HUES48 (cell line): ENCODE measurements at regions not wholly inside any gene's neighbourhood (a gene's known extent, or its start where the extent isn't known, plus 50 kb on each side); places are given as distances from the start of the nearest gene placed in this dataset.

ENCODE experiments used
- H3K27ac ChIP-seq: one replicate; pipeline ENCODE4 v1.7.0; 2013; ENCODE audit warnings: low read depth, low read length, inconsistent platforms
- H3K27me3 ChIP-seq: 2 replicates; pipeline ENCODE4 v1.6.1; 2013; ENCODE audit warnings: mild to moderate bottlenecking, low read length; ENCODE audit not compliant: control insufficient read depth, insufficient read depth
- H3K36me3 ChIP-seq: 2 replicates; pipeline ENCODE4 v1.6.1; 2013; ENCODE audit warnings: low read length; ENCODE audit not compliant: control insufficient read depth, insufficient read depth
- H3K4me1 ChIP-seq: 2 replicates; pipeline ENCODE4 v1.6.1; 2013; ENCODE audit warnings: mild to moderate bottlenecking, low read length; ENCODE audit not compliant: control insufficient read depth, insufficient read depth
- H3K4me3 ChIP-seq: 2 replicates; pipeline ENCODE4 v1.5.1; 2013; ENCODE audit warnings: mild to moderate bottlenecking, low read depth, low read length
- H3K9ac ChIP-seq: 2 replicates; pipeline ENCODE4 v1.6.1; 2013; ENCODE audit warnings: mild to moderate bottlenecking, low read depth, low read length, moderate library complexity
- H3K9me3 ChIP-seq: 2 replicates; pipeline ENCODE4 v1.6.1; 2013; ENCODE audit warnings: low read length; ENCODE audit not compliant: control insufficient read depth, insufficient read depth

- H3K27ac ChIP-seq, result no peak overlapping the region
- no peaks in the 10 kb centered on the region for H3K4me1 ChIP-seq
- H3K36me3 ChIP-seq, result no peaks in the 10 kb centered on the region
- H3K9me3 ChIP-seq, result no peaks in the 10 kb centered on the region
- H3K9ac ChIP-seq, result no peak overlapping the region
- H3K27me3 ChIP-seq, result no peaks in the 10 kb centered on the region
- no peak overlapping the region for H3K4me3 ChIP-seq
Observed at GRCh38 chr7:26543951-26544350, 252.3 kb downstream of the SNX10 start.

GRCh38 chr7:26546508-26547053, 254.9 kb downstream of the SNX10 start:
- no peak overlapping the region for H3K4me3 ChIP-seq
- no peak overlapping the region for H3K9ac ChIP-seq
- no peak overlapping the region for H3K27ac ChIP-seq
- no peaks in the 10 kb centered on the region for H3K27me3 ChIP-seq
- no peaks in the 10 kb centered on the region for H3K4me1 ChIP-seq
- no peaks in the 10 kb centered on the region for H3K9me3 ChIP-seq
- no peaks in the 10 kb centered on the region for H3K36me3 ChIP-seq

GRCh38 chr7:26547156-26547555, 255.5 kb downstream of the SNX10 start:
- Histone ChIP-seq H3K27ac (no peak overlapping the region), H3K4me3 (no peak overlapping the region), H3K27me3 (no peaks in the 10 kb centered on the region), H3K4me1 (no peaks in the 10 kb centered on the region), H3K9me3 (no peaks in the 10 kb centered on the region), H3K9ac (no peak overlapping the region), H3K36me3 (no peaks in the 10 kb centered on the region)

- H3K4me3 ChIP-seq, result no peak overlapping the region
- no peaks in the 10 kb centered on the region for H3K36me3 ChIP-seq
- peaks cover 5% of the 10 kb centered on the region; the same call in 1 of the 2 replicates for H3K4me1 ChIP-seq
- H3K27ac ChIP-seq, result no peak overlapping the region
- H3K27me3 ChIP-seq, result no peaks in the 10 kb centered on the region
- no peaks in the 10 kb centered on the region for H3K9me3 ChIP-seq
- no peak overlapping the region for H3K9ac ChIP-seq
Observed at GRCh38 chr7:26549281-26549944, 257.8 kb downstream of the SNX10 start.

GRCh38 chr7:26550492-26550891, 258.8 kb downstream of the SNX10 start:
- no peak overlapping the region for H3K9ac ChIP-seq
- no peaks in the 10 kb centered on the region for H3K27me3 ChIP-seq
- peaks cover 5% of the 10 kb centered on the region; the same call in 1 of the 2 replicates for H3K4me1 ChIP-seq
- no peaks in the 10 kb centered on the region for H3K36me3 ChIP-seq
- H3K27ac ChIP-seq, result no peak overlapping the region
- H3K4me3 ChIP-seq, result no peak overlapping the region
- H3K9me3 ChIP-seq, result no peaks in the 10 kb centered on the region

- H3K4me1 ChIP-seq, result peaks cover 15% of the 10 kb centered on the region; the same call in 1 of the 2 replicates
- no peak overlapping the region for H3K27ac ChIP-seq
- no peak overlapping the region for H3K4me3 ChIP-seq
- no peaks in the 10 kb centered on the region for H3K9me3 ChIP-seq
- no peaks in the 10 kb centered on the region for H3K27me3 ChIP-seq
- H3K9ac ChIP-seq, result no peak overlapping the region
- no peaks in the 10 kb centered on the region for H3K36me3 ChIP-seq
Observed at GRCh38 chr7:26551740-26552139, 260.1 kb downstream of the SNX10 start.

- Histone ChIP-seq H3K27ac (no peak overlapping the region), H3K9ac (no peak overlapping the region), H3K27me3 (no peaks in the 10 kb centered on the region), H3K4me1 (peaks cover 16% of the 10 kb centered on the region; the same call in 1 of the 2 replicates), H3K4me3 (no peak overlapping the region), H3K36me3 (no peaks in the 10 kb centered on the region), H3K9me3 (no peaks in the 10 kb centered on the region)
Observed at GRCh38 chr7:26553128-26553527, 261.5 kb downstream of the SNX10 start.

GRCh38 chr7:26553582-26553981, 261.9 kb downstream of the SNX10 start:
- no peak overlapping the region for H3K27ac ChIP-seq
- H3K9me3 ChIP-seq, result no peaks in the 10 kb centered on the region
- H3K27me3 ChIP-seq, result no peaks in the 10 kb centered on the region
- no peak overlapping the region for H3K4me3 ChIP-seq
- no peaks in the 10 kb centered on the region for H3K36me3 ChIP-seq
- no peak overlapping the region for H3K9ac ChIP-seq
- H3K4me1 ChIP-seq, result peaks cover 16% of the 10 kb centered on the region; the same call in 1 of the 2 replicates

- Histone ChIP-seq H3K36me3 (no peaks in the 10 kb centered on the region), H3K9ac (no peak overlapping the region), H3K27ac (no peak overlapping the region), H3K27me3 (no peaks in the 10 kb centered on the region), H3K4me3 (no peak overlapping the region), H3K4me1 (peaks cover 16% of the 10 kb centered on the region; the same call in 1 of the 2 replicates), H3K9me3 (no peaks in the 10 kb centered on the region)
Observed at GRCh38 chr7:26554952-26555351, 263.3 kb downstream of the SNX10 start.

GRCh38 chr7:26556061-26556881, 264.6 kb downstream of the SNX10 start:
- H3K27ac ChIP-seq, result no peak overlapping the region
- no peaks in the 10 kb centered on the region for H3K27me3 ChIP-seq
- H3K36me3 ChIP-seq, result no peaks in the 10 kb centered on the region
- no peak overlapping the region for H3K9ac ChIP-seq
- H3K9me3 ChIP-seq, result no peaks in the 10 kb centered on the region
- peaks cover 16% of the 10 kb centered on the region; the same call in 1 of the 2 replicates for H3K4me1 ChIP-seq
- H3K4me3 ChIP-seq, result no peak overlapping the region
